ENCODE measurements at regions not wholly inside any gene's neighbourhood (a gene's known extent, or its start where the extent isn't known, plus 50 kb on each side); places are given as distances from the start of the nearest gene placed in this dataset.

DNA sequence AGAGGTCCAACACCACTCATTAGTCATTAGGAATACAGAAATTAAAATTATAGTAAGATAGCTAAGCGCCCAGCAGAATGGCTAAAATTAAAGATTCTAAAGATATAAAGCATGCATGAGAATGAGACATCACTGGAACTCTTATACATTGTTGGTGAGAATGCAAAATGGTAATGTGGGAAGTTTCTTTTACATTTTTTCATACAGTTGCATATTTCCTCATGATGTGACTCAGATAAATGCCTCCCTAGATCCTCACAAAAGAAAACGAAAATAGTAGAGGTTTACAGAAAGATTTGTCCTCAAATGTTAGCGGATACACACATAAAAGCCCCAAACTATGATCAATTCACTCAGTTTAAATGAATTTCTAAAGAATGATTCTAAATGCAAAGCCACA is 633.7 kb upstream of the GJE1 start:
- no peak overlapping the region for H3K27ac ChIP-seq (replicated peaks)
- H3K4me3 ChIP-seq: no peak overlapping the region
- intact Hi-C loops (cut with micrococcal nuclease): no loop called here
- no peaks in the 10 kb centered on the region for H3K27me3 ChIP-seq (ENCODE audit: low read depth)
- no peaks in the 10 kb centered on the region for H3K9me3 ChIP-seq (replicated peaks)
- DNase-seq: no peak
- no peaks in the 10 kb centered on the region for H3K4me1 ChIP-seq
- TF ChIP-seq, protein P1, sequence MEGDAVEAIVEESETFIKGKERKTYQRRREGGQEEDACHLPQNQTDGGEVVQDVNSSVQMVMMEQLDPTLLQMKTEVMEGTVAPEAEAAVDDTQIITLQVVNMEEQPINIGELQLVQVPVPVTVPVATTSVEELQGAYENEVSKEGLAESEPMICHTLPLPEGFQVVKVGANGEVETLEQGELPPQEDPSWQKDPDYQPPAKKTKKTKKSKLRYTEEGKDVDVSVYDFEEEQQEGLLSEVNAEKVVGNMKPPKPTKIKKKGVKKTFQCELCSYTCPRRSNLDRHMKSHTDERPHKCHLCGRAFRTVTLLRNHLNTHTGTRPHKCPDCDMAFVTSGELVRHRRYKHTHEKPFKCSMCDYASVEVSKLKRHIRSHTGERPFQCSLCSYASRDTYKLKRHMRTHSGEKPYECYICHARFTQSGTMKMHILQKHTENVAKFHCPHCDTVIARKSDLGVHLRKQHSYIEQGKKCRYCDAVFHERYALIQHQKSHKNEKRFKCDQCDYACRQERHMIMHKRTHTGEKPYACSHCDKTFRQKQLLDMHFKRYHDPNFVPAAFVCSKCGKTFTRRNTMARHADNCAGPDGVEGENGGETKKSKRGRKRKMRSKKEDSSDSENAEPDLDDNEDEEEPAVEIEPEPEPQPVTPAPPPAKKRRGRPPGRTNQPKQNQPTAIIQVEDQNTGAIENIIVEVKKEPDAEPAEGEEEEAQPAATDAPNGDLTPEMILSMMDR (IDR thresholded peaks at IDR 0.05; ENCODE audit: borderline replicate concordance): no peak
- H3K36me3 ChIP-seq: no peaks in the 10 kb centered on the region

DNA sequence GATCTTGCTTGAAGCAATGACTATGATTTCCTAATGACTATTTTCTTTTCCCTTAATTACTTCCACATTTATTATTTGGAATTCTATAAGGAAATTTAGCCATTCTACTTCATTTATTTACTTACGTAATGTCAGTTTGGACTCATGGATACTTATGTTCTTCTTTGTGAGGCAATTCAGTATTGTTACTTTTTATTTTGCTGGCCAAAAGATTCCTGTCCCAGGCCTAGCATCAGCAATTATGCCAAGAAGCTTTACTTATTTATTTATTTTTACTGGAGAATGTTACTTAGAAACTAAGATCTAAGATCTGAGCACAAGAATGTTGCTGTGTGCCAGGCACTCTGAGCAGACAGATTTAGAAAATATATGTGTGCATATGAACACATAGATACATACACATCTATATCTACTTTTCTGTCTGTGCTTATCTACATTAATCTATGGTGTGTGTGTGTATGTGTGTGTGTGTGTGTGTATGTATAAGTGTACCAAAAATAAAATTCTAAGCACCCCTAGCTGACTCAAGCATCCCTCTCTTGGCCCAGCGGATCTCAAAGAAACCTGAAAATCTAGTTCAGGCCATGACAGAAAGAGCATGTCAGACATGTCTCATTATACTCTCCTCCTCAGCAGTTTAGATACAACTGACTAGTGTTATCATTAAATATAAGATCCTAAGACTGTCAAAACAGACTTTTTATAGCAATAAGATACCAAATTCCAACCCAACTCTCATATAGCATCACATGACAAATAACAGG is 640.0 kb upstream of the GJE1 start:
- Histone ChIP-seq H3K36me3 (no peaks in the 10 kb centered on the region), H3K9me3 (replicated peaks) (no peaks in the 10 kb centered on the region), H3K27me3 (ENCODE audit: low read depth) (no peaks in the 10 kb centered on the region), H3K27ac (replicated peaks) (no peak overlapping the region), H3K4me3 (no peak overlapping the region), H3K4me1 (no peaks in the 10 kb centered on the region)
- intact Hi-C loops (cut with micrococcal nuclease): no loop called here
- DNase-seq: no peak
- TF ChIP-seq, protein P1 (IDR thresholded peaks at IDR 0.05; ENCODE audit: borderline replicate concordance): no peak

DNA sequence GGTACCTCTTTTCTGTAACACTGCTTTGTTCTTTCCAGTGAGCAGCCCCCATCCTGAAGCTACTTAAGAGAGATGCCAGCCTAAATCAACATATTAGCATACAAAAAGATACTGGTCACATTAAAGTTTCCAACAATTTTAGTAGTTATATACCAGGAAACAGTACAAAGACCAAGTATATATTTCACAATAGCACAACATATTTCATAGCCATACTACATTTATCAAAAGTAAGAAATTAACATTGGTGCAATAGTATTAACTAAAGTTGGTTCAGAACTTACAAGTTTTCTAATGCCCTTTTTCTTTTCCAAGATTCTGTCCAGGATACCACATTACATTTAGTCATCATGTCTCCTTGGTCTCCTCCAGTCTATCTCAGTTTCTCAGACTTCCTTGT is 641.0 kb upstream of the GJE1 start:
- H3K27ac ChIP-seq (replicated peaks): no peak overlapping the region
- intact Hi-C loops (cut with micrococcal nuclease): no loop called here
- no peaks in the 10 kb centered on the region for H3K36me3 ChIP-seq
- no peaks in the 10 kb centered on the region for H3K27me3 ChIP-seq (ENCODE audit: low read depth)
- TF ChIP-seq, protein P1 (IDR thresholded peaks at IDR 0.05; ENCODE audit: borderline replicate concordance): no peak
- DNase-seq: no peak
- H3K9me3 ChIP-seq (replicated peaks): no peaks in the 10 kb centered on the region
- H3K4me3 ChIP-seq: no peak overlapping the region
- H3K4me1 ChIP-seq: no peaks in the 10 kb centered on the region

DNA sequence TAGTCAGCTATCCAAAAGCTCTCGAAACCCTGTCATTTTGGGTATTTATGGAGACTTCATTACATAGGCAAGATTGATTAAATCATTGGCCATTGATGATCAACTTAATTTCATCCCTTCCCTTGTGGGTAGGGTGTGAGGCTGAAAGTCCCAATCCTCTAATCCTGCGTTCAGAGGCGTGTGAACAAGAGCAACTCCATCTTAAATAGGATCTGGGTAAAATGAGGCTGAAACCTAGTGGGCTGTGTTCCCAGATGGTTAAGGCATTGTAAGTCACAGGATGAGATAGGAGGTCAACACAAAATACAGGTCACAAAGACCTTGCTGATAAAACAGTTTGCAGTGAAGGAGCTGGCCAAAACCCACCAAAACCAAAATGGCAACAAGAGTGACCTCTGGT is 641.7 kb upstream of the GJE1 start:
- no peaks in the 10 kb centered on the region for H3K9me3 ChIP-seq (replicated peaks)

DNA sequence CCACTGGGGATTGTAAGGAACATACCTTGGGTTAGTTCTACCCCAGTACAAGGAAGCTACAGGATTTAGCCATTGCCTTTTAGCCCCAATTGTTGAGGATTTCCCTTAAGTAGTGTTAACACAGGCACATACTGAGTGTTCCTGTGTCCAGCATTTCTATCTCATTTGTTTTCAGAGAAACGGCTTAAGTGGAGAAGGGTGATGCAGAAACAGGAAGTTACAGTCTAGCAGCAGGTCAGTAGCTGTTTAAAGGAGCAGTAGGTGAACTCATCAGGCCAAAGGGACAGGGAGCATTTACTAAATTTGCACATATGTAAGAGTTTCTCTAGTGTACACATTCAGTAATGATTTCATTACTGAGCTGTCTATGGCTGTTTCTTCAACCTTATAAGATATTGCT is 644.2 kb upstream of the GJE1 start:
- H3K27ac ChIP-seq (replicated peaks): no peak overlapping the region
- intact Hi-C loops (cut with micrococcal nuclease): loop anchor here (10.0 kb wide), 1 partner anchor 66 kb away; no protein-coding TSS in a partner anchor

More for the DNA sequence above, 641.7 kb upstream of the GJE1 start:
- intact Hi-C loops (cut with micrococcal nuclease): no loop called here
- Histone ChIP-seq H3K27me3 (ENCODE audit: low read depth) (no peaks in the 10 kb centered on the region), H3K36me3 (no peaks in the 10 kb centered on the region), H3K4me1 (no peaks in the 10 kb centered on the region), H3K27ac (replicated peaks) (no peak overlapping the region), H3K4me3 (no peak overlapping the region)
- no peak for DNase-seq
- TF ChIP-seq, protein P1 (IDR thresholded peaks at IDR 0.05; ENCODE audit: borderline replicate concordance): no peak

More for the DNA sequence above, 644.2 kb upstream of the GJE1 start:
- no peak for DNase-seq
- H3K4me3 ChIP-seq: no peak overlapping the region
- H3K4me1 ChIP-seq: peaks cover 14% of the 10 kb centered on the region
- no peaks in the 10 kb centered on the region for H3K36me3 ChIP-seq
- H3K9me3 ChIP-seq (replicated peaks): no peaks in the 10 kb centered on the region
- no peaks in the 10 kb centered on the region for H3K27me3 ChIP-seq (ENCODE audit: low read depth)
- TF ChIP-seq, protein P1 (IDR thresholded peaks at IDR 0.05; ENCODE audit: borderline replicate concordance): no peak
